A549 (cell line): ENCODE measurements at regions not wholly inside any gene's neighbourhood (a gene's known extent, or its start where the extent isn't known, plus 50 kb on each side); places are given as distances from the start of the nearest gene placed in this dataset.
A peak's percentile ranks its signal among the peaks of the same experiment; 100 is the strongest.

Experiments used
- ATAC-seq, 2 experiments: fragments of 200-7000 bp in 1 of 2; fragments of >200 bp in 1 of 2; cut with Nextera tagmentation in 1 of 2; cut with Tn5 transposase in 1 of 2; 3 replicates each; pipeline versions ENCODE4 v1.8.0 to v1.9.1; 2018 to 2020; ENCODE audit warnings: mild to moderate bottlenecking in 1 of 2, moderate library complexity in 1 of 2
- CTCF ChIA-PET: fragments of 300-600 bp; sonication (Branson Sonifier 250); formaldehyde crosslinking; extraction: SDS; loops from one replicate; lab custom pipeline; 2021; ENCODE audit warnings: antibody characterized with exemption, inconsistent platforms; lab: Yijun Ruan, JAX
- POLR2A ChIA-PET: fragments of 350-600 bp; formaldehyde crosslinking; extraction: SDS; loops from one replicate; lab custom pipeline; 2021; ENCODE audit warnings: antibody characterized with exemption, inconsistent platforms; lab: Yijun Ruan, JAX
- DNase-seq, 2 experiments: peaks; one replicate each; pipeline versions ENCODE4 v3.0.0 to v3.0.0-alpha.2; 2011 to 2016; ENCODE audit warnings: low read depth in 1 of 2, low spot score in 1 of 2
- FAIRE-seq: peaks from 2 replicates; lab custom pipeline; 2011; peaks lifted over from hg19 to GRCh38; lab: Jason Lieb, UNC
- H3K27ac ChIP-seq, 2 experiments: fragments of >200 bp; sonication (Bioruptor Twin); formaldehyde crosslinking; 3 replicates each; pipeline ENCODE4 v1.5.1; 2016 to 2017
- H3K4me1 ChIP-seq: fragments of >200 bp; sonication (Bioruptor Twin); formaldehyde crosslinking; 3 replicates; pipeline ENCODE4 v1.6.1; 2016
- H3K4me2 ChIP-seq: fragments of >200 bp; sonication (Bioruptor Twin); formaldehyde crosslinking; 3 replicates; pipeline ENCODE4 v1.6.1; 2016
- H3K4me3 ChIP-seq: fragments of >200 bp; sonication (Bioruptor Twin); formaldehyde crosslinking; 3 replicates; pipeline ENCODE4 v1.5.1; 2016
- H3K9me3 ChIP-seq: fragments of >200 bp; sonication (Bioruptor Twin); formaldehyde crosslinking; 3 replicates; pipeline ENCODE4 v1.6.1; 2016
- ATOH8 ChIP-seq: fragments of 250-450 bp; sonication (Bioruptor Pico); IDR thresholded peaks from 2 replicates; pipeline ENCODE4 v1.5.0; 2020; ENCODE audit warnings: low read depth, mild to moderate bottlenecking, moderate library complexity
- BHLHE40 ChIP-seq: IDR thresholded peaks from 2 replicates; pipeline ENCODE4 v1.6.1; 2012; ENCODE audit warnings: low read depth, low read length, inconsistent platforms
- CBX2 ChIP-seq: fragments of 200-600 bp; sonication (generic); IDR thresholded peaks from 2 replicates; pipeline ENCODE4 v1.6.1; 2016; ENCODE audit warnings: low read depth, mild to moderate bottlenecking, borderline replicate concordance
- CEBPB ChIP-seq, 2 experiments: fragments of >200 bp in 1 of 2; sonication (Bioruptor Twin) in 1 of 2; formaldehyde crosslinking in 1 of 2; IDR thresholded peaks; 2 replicates each; pipeline ENCODE4 v1.6.1; 2012 to 2016
- CHD4 ChIP-seq: fragments of 200-600 bp; sonication (generic); IDR thresholded peaks from 2 replicates; pipeline ENCODE4 v1.6.1; 2016; ENCODE audit warnings: antibody characterized with exemption, mild to moderate bottlenecking, borderline replicate concordance
- CTCF ChIP-seq: fragments of >200 bp; sonication (Bioruptor Twin); formaldehyde crosslinking; IDR thresholded peaks from 3 replicates; pipeline ENCODE4 v1.5.1; 2016
- EHF ChIP-seq: fragments of 250-450 bp; sonication (Bioruptor Pico); IDR thresholded peaks from 2 replicates; pipeline ENCODE4 v1.5.0; 2020; ENCODE audit warnings: mild to moderate bottlenecking
- EP300 ChIP-seq, 2 experiments: fragments of >200 bp; sonication (Bioruptor Twin); formaldehyde crosslinking; IDR thresholded peaks; 2 replicates in 1 of 2; 3 replicates in 1 of 2; pipeline ENCODE4 v1.6.1; 2016 to 2017
- FOSB ChIP-seq: fragments of 250-450 bp; sonication (Bioruptor Pico); IDR thresholded peaks from 2 replicates; pipeline ENCODE4 v1.5.0; 2020; ENCODE audit warnings: mild to moderate bottlenecking, moderate library complexity
- HDAC2 ChIP-seq: fragments of 200-600 bp; sonication (generic); IDR thresholded peaks from 2 replicates; pipeline ENCODE4 v1.6.1; 2016
- HEYL ChIP-seq: fragments of 250-450 bp; sonication (Bioruptor Pico); IDR thresholded peaks from 2 replicates; pipeline ENCODE4 v1.8.0; 2021; ENCODE audit warnings: mild to moderate bottlenecking, moderate library complexity
- HMGXB4 ChIP-seq: fragments of 250-450 bp; sonication (Bioruptor Pico); IDR thresholded peaks from 2 replicates; pipeline ENCODE4 v1.5.0; 2021; ENCODE audit warnings: mild to moderate bottlenecking, moderate library complexity, borderline replicate concordance
- HOXA7 ChIP-seq: fragments of 250-450 bp; sonication (Bioruptor Pico); IDR thresholded peaks from 2 replicates; pipeline ENCODE4 v1.5.0; 2020; ENCODE audit warnings: mild to moderate bottlenecking, moderate library complexity
- HOXB13 ChIP-seq: fragments of 250-450 bp; sonication (Bioruptor Pico); IDR thresholded peaks from 2 replicates; pipeline ENCODE4 v1.5.0; 2020; ENCODE audit warnings: low read depth, mild to moderate bottlenecking, moderate library complexity
- HOXB5 ChIP-seq: fragments of 250-450 bp; sonication (Bioruptor Pico); IDR thresholded peaks from 2 replicates; pipeline ENCODE4 v1.5.0; 2020; ENCODE audit warnings: mild to moderate bottlenecking, moderate library complexity
- KDM1A ChIP-seq: fragments of 200-600 bp; sonication (generic); IDR thresholded peaks from 2 replicates; pipeline ENCODE4 v1.6.1; 2016; ENCODE audit warnings: low read depth, mild to moderate bottlenecking
- MAX ChIP-seq: IDR thresholded peaks from 2 replicates; pipeline ENCODE4 v1.6.1; 2012
- MAZ ChIP-seq: fragments of 150-350 bp; IDR thresholded peaks from 2 replicates; pipeline ENCODE4 v1.6.1; 2014; ENCODE audit warnings: antibody characterized with exemption, low read depth, low read length, borderline replicate concordance
- NPAS2 ChIP-seq: fragments of 250-450 bp; sonication (Bioruptor Pico); IDR thresholded peaks from 2 replicates; pipeline ENCODE4 v1.8.0; 2022; ENCODE audit warnings: mild to moderate bottlenecking, moderate library complexity, borderline replicate concordance
- PHF8 ChIP-seq: fragments of 200-600 bp; sonication (generic); IDR thresholded peaks from 2 replicates; pipeline ENCODE4 v1.6.1; 2016; ENCODE audit warnings: low read depth, mild to moderate bottlenecking, antibody characterized with exemption, moderate library complexity, borderline replicate concordance
- POLR2A ChIP-seq: IDR thresholded peaks from 2 replicates; pipeline ENCODE4 v1.6.1; 2012; ENCODE audit warnings: mild to moderate bottlenecking, low read length
- SMC3 ChIP-seq: fragments of >200 bp; sonication (Bioruptor Twin); formaldehyde crosslinking; IDR thresholded peaks from 3 replicates; pipeline ENCODE4 v1.6.1; 2018; ENCODE audit warnings: inconsistent platforms
- ZNF302 ChIP-seq: fragments of 250-450 bp; sonication (Bioruptor Pico); IDR thresholded peaks from 2 replicates; pipeline ENCODE4 v1.9.0; 2021; ENCODE audit warnings: inconsistent platforms, mild to moderate bottlenecking, moderate library complexity
- WGBS: methylation state at CpG from one replicate; pipeline ENCODE4 v1.1.6; 2017; ENCODE audit errors: missing lambda C conversion rate; 5-methylcytosine and 5-hydroxymethylcytosine counted together
- TF ChIP-seq, protein P1 (sequence below): fragments of 450-650 bp; IDR thresholded peaks from 2 replicates; pipeline ENCODE4 v1.6.1; 2014; ENCODE audit warnings: antibody characterized with exemption
- TF ChIP-seq, protein P2 (sequence below): IDR thresholded peaks from 2 replicates; pipeline ENCODE4 v1.6.1; 2012; ENCODE audit warnings: low read depth, borderline replicate concordance

GRCh38 chrX:13491061-13491460, 78.3 kb upstream of the EGFL6 start:
- Histone ChIP-seq H3K4me3 (no peak overlapping the region), H3K27ac (no peak overlapping the region), H3K4me1 (peaks cover 26% of the 10 kb centered on the region), H3K9me3 (no peaks in the 10 kb centered on the region), H3K4me2 (no peak overlapping the region)
- no peak for TF ChIP-seq HOXA7 (CRISPR knock-in tag)
- no peak for TF ChIP-seq CEBPB (IDR thresholded peaks at IDR 0.05)
- no peak for TF ChIP-seq CTCF
- TF ChIP-seq PHF8: no peak
- no peak for TF ChIP-seq MAZ
- no peak for TF ChIP-seq CHD4
- TF ChIP-seq ATOH8 (CRISPR knock-in tag): no peak
- no peak for TF ChIP-seq NPAS2 (CRISPR knock-in tag)
- no peak for TF ChIP-seq MAX
- TF ChIP-seq BHLHE40: no peak
- no peak for TF ChIP-seq CBX2
- no peak for TF ChIP-seq EP300 (IDR thresholded peaks at IDR 0.05)
- TF ChIP-seq FOSB (CRISPR knock-in tag): no peak
- 92% methylated on average over 3 of the region's 3 CpGs for WGBS
- ChIA-PET POLR2A (interaction anchor here (2.6 kb wide), 1 partner anchor 516 kb away, joined by 7 read pairs; the partner anchor contains the start of gene TMSB4X), CTCF (interaction anchor here (1.2 to 7.8 kb wide), 2 partner anchors 10 to 543 kb away, joined by 5 to 110 read pairs; no protein-coding TSS in a partner anchor)
- peak; percentile 39 for FAIRE-seq
- no peak for DNase-seq
- no peak for ATAC-seq

DNA sequence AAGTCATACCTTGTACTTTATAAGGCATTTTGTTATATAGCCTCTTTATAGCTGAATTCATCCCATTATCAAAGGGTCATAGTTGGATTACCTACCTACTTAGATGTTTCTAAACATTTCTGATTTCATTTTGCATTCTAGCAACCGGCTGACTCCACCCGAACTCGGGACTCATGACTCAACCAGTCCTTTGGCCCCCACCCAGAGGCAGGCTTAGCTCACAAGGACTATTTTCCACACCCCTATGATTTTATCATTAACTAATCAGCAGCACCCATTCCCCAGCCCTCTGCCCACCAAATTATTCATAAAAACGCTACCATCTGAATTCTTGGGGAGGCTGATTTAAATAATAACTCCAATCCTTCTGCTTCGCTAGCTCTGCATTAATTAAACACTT, 79.9 kb upstream of the EGFL6 start:
- H3K4me1 ChIP-seq: peaks cover 31% of the 10 kb centered on the region
- no peak for TF ChIP-seq EHF (CRISPR knock-in tag)
- TF ChIP-seq HDAC2: no peak
- TF ChIP-seq, protein P1, sequence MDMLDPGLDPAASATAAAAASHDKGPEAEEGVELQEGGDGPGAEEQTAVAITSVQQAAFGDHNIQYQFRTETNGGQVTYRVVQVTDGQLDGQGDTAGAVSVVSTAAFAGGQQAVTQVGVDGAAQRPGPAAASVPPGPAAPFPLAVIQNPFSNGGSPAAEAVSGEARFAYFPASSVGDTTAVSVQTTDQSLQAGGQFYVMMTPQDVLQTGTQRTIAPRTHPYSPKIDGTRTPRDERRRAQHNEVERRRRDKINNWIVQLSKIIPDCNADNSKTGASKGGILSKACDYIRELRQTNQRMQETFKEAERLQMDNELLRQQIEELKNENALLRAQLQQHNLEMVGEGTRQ: no peak
- TF ChIP-seq PHF8: no peak
- TF ChIP-seq HEYL (CRISPR knock-in tag): no peak
- no peak for TF ChIP-seq ZNF302 (CRISPR knock-in tag)
- TF ChIP-seq HOXB13: no peak
- no peak for TF ChIP-seq SMC3
- no peak for TF ChIP-seq CTCF
- TF ChIP-seq, protein P2, sequence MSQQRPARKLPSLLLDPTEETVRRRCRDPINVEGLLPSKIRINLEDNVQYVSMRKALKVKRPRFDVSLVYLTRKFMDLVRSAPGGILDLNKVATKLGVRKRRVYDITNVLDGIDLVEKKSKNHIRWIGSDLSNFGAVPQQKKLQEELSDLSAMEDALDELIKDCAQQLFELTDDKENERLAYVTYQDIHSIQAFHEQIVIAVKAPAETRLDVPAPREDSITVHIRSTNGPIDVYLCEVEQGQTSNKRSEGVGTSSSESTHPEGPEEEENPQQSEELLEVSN: no peak
- no peak for TF ChIP-seq HOXB5
- TF ChIP-seq KDM1A: no peak
- no peak for TF ChIP-seq POLR2A
- no peak for TF ChIP-seq HMGXB4 (CRISPR knock-in tag)
- FAIRE-seq: no peak
- no peak for ATAC-seq
- H3K4me2 ChIP-seq: peak overlapping the region; percentile 36; the same call in 2 of the 3 replicates
- peak in 1 of 2 experiments; percentile 40 for DNase-seq
- CTCF ChIA-PET: interaction anchor here (0.6 to 7.8 kb wide), 7 partner anchors 42 to 770 kb away, joined by 3 to 110 read pairs (median 6); no protein-coding TSS in a partner anchor
- WGBS: 37% methylated on average over 5 of the region's 5 CpGs
- no peaks in the 10 kb centered on the region for H3K9me3 ChIP-seq
- POLR2A ChIA-PET: interaction anchor here (1.0 to 2.6 kb wide), 2 partner anchors 512 to 515 kb away, joined by 6 to 7 read pairs; partner anchors contain the start of gene TMSB4X
- H3K4me3 ChIP-seq: no peak overlapping the region
- H3K27ac ChIP-seq: peak overlapping the region; percentile 86 to 88; a peak in 4 of 6 replicates
